ENCODE measurements at regions not wholly inside any gene's neighbourhood (a gene's known extent, or its start where the extent isn't known, plus 50 kb on each side); places are given as distances from the start of the nearest gene placed in this dataset.
"Not testable (repeated sequence)": the region's sequence is repeated elsewhere in the genome, so short reads cannot be mapped to it uniquely, and the experiment has no call there.

DNA sequence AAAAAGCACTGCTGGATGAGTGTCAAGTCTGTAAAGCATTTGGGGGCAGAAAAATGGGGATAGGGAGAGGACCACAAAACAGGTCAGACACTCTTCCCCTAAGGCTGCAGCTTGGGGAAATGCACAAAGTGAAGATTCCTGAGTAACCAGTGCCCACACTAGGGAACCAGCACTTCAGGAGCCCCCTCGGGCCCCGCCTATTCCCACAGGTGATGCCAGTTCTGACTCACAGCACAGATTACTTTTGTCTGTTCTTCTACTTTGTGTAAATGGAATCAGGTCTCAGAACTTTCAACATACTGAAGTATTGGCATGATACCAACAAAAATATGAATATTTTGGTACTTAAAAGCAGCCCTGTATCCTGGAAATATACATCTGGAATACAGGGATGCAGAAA lies 112.5 kb downstream of the ADRA2C start:
- H3K4me3 ChIP-seq (ENCODE audit: low read depth, low read length): no peak overlapping the region
- TF ChIP-seq, protein P1, sequence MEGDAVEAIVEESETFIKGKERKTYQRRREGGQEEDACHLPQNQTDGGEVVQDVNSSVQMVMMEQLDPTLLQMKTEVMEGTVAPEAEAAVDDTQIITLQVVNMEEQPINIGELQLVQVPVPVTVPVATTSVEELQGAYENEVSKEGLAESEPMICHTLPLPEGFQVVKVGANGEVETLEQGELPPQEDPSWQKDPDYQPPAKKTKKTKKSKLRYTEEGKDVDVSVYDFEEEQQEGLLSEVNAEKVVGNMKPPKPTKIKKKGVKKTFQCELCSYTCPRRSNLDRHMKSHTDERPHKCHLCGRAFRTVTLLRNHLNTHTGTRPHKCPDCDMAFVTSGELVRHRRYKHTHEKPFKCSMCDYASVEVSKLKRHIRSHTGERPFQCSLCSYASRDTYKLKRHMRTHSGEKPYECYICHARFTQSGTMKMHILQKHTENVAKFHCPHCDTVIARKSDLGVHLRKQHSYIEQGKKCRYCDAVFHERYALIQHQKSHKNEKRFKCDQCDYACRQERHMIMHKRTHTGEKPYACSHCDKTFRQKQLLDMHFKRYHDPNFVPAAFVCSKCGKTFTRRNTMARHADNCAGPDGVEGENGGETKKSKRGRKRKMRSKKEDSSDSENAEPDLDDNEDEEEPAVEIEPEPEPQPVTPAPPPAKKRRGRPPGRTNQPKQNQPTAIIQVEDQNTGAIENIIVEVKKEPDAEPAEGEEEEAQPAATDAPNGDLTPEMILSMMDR (IDR thresholded peaks at IDR 0.05; ENCODE audit: insufficient read depth, low read length): no peak
- DNase-seq (ENCODE audit: low read depth): peak; percentile 7

DNA sequence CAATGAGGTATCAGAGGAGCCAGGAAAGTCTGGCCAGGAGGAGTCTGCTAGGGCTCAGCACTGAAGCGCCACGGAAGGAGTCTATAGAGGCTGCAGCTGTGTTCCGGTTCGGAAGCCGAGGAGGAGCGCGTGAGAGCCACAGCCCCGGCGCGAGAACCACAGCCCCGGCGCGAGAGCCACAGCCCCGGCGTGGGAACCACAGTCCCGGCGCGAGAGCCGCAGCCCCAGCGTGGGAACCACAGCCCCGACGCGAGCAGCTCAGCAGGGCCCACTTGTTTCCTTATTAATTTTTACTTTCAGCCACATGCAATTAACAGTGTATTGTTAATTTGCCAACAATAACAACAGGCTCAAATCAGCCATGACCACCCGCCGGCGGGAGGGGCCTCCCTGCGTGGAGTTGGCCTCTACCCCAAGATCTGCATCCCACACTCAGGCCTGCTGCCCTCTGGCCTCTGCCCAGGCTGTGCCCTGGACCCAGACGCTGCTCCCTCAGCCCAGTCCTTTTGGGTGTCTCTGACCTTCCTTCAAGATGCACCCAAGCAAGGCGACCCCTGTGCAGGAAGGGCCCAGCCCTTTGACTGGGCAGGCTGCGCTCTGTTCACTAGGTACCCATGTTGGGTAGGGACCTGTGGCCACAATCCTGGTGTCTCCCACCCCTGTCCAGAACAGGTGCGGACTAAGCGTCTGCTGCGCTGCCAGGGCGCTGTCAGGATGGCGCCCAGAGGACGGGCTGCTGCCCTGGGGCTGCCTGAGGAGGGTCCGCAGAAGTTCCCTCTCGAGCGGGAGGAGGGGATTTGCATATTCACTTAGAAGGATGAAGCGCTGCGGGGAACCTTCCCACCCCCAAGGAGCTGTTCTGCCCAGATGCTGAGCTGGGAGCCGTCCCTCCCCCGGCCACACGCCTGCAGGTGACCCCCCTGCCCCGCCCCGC lies 113.8 kb downstream of the ADRA2C start:
- DNase-seq (ENCODE audit: low read depth): no peak
- no peak overlapping the region for H3K4me3 ChIP-seq (ENCODE audit: low read depth, low read length)
- TF ChIP-seq, protein P1 (IDR thresholded peaks at IDR 0.05; ENCODE audit: insufficient read depth, low read length): no peak

DNA sequence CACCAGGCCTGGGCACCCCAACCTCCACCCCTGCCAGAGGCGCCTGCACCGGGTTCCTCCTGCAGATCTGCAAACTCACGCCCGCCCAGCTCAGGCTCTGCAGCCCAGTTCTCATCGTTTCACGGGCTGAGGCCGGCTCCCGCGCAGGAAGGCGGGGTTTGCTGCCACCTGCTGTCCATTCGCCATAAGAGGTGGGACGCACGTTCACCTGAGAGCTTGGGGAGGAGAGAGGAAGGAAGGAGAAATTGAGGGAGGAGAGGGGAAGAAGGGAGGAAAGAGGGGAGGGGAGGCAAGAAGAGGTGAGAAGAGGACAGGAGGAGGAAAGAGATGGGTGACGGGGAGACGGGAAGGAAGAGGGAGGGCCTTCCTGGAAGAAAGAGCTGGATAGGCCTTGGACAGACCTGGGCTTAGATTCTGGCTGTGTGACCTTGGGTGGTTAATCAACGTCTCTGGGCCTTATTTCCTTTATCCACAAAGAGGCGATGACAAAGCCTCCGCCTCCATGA lies 114.5 kb downstream of the ADRA2C start:
- H3K4me3 ChIP-seq (ENCODE audit: low read depth, low read length): no peak overlapping the region
- TF ChIP-seq, protein P1 (IDR thresholded peaks at IDR 0.05; ENCODE audit: insufficient read depth, low read length): peak; percentile 60
- peak; percentile 37 for DNase-seq (ENCODE audit: low read depth)

DNA sequence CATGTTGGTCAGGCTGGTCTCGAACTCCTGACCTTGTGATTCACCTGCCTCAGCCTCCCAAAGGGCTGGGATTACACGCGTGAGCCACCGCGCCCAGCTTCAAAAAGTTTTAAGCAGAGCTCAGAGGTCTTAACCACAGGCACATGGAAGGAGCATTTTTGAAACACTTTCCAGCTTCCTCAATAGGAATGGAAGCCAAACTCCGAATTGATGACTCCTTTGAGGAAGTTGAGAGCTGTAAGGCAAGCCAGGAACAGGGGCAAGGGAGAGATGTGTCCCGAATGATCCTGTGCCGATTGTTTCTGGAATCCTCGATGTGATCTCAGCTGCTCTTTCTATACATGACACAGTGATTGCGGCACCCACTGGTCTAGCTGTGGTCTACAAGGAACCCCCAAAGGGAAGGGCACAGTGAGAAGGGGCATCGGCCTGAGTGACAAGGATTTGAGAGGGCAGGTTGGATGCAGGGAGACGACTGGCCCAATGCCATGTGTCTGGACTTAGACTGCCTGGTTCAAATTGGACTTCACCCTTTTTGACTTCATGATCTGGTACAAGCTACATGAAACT lies 116.2 kb downstream of the ADRA2C start:
- DNase-seq (ENCODE audit: low read depth): peak; percentile 21
- H3K4me3 ChIP-seq (ENCODE audit: low read depth, low read length): not testable (repeated sequence)

DNA sequence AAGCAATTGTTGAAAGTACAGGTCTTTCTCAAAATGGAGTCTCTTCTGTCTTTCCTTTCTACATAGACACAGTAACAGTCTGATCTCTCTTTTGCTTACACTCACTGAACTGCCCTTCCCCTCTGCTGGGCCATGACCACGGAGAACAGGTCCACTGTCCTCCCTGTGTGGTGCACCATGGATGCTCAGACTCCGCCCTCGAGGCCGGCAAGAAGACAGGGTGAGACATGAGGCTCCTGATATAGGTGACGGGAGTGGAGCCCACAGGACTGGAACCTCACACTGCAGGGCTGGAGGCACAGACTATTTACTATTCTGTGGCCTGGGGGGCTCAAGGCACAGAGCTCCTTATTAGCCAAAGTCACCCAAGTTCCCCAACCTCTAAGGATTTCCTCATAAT lies 118.1 kb downstream of the ADRA2C start:
- not testable (repeated sequence) for H3K4me3 ChIP-seq (ENCODE audit: low read depth, low read length); DNase-seq (ENCODE audit: low read depth)

DNA sequence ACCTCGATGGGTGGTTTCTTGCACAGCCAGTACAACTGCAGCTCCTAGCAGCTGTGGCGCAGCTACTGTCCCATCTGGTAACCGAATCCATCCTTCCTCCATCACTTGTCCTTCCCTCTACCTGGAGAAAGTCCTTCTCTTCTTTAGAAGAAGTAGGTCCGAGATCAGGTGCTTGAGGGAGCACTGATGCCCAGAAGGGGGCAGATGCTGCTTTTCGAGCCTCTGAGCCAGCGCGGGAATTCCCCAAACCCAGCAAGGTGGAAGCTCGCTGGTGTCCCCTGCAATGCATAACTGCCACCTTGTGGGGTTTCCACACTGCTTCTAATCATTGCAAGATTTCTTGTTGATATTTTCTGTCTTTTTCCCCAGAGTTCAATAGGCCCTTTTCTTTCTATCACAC lies 127.4 kb downstream of the ADRA2C start:
- DNase-seq (ENCODE audit: low read depth); H3K4me3 ChIP-seq (ENCODE audit: low read depth, low read length): not testable (repeated sequence)

DNA sequence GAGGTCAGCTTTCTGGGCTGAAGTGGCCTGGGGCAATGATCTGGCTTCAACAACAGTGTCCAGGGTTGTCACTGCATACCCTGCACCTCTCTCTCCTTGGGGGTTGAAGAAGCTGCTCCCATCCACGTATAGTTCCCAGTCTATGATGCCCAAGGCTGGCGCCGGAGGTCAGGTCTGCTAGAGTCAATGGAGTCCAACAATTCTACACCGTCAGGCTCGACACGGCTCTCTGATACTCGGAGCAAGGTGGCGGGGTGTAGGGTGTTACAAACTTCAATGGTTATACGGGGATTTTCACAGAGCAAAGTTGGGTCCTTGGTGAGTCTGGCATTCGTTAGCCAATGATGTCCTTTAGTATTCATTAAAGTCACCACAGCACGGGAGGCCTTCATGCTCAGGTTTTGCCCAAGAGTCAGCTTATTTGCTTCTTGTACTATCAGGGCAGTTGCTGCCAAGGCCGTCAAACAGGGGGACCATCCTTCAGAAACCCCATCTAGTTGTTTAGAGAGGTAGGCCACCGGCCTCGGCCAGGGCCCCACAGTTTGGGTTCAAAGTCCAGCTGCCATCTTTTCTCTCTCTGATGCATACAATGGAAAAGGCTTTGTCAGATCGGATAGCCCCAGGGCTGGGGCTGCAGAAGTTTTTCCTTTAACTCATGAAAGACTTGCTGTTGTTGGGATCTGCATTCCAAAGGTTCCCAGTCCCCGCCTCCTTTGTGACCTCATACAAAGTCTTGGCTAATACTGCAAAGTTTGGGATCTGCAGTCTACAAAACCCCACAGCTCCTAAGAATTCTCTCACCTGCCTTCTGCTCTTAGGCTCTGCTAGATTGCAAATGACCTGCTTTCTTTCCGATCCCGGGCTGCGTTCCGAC lies 128.1 kb downstream of the ADRA2C start:
- DNase-seq (ENCODE audit: low read depth): not testable (repeated sequence)

DNA sequence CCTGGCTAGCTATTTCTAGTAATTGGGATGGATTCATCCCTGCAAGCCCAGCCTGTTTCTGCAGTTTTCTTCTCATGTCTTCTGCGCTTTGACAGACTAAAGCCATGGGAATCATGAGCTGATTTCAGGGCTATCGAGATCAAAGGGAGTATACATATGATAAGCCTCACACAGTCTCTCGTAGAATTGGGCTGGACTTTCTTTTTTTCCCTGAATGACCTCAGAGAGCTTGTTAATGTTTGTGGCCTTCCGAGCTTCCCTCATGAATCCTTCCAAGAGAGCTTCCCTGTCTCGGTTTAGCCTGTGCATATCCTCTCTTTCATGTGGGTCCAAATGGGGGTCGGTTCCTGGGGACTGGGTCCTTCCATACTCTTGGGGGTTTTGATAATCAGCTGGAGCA lies 130.3 kb downstream of the ADRA2C start:
- TF ChIP-seq, protein P1 (IDR thresholded peaks at IDR 0.05; ENCODE audit: insufficient read depth, low read length): no peak
- no peak for DNase-seq (ENCODE audit: low read depth)
- H3K4me3 ChIP-seq (ENCODE audit: low read depth, low read length): no peak overlapping the region

More for the DNA sequence above, 128.1 kb downstream of the ADRA2C start:
- not testable (repeated sequence) for H3K4me3 ChIP-seq (ENCODE audit: low read depth, low read length)

DNA sequence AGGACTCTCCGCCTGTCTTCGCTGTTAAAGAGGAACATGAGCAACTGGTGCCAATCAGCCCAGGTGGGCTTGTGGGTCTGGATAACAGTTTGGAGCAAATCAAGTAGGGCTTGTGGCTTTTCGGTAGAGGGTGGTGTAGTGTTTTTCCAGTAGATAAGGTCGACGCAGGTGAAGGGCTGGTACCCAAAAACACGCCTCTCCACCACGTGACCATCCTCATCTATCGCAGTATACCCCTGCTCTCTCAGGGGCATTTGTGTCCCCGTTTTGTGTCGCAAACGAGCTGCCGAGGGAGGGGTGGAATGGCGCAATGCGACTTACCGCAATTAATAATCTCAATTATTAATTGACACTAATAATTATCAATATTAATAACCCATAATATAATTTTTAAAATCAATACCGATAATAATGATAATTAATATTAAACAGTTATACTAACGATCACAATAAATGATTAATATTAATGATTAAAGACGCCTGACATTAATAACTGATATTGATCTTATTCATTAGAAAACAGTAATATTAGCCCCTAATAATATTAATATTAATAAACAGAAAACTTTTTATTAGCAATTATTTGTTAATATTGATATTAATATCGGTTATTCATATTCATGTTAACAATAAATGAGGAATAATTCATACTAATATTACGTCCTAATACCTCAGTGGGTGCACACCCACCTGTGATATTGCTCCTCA lies 130.8 kb downstream of the ADRA2C start:
- DNase-seq (ENCODE audit: low read depth); H3K4me3 ChIP-seq (ENCODE audit: low read depth, low read length): not testable (repeated sequence)

Measured in fibroblast of the aortic adventitia (primary cell).